Keratinocyte (primary cell): ENCODE measurements at regions not wholly inside any gene's neighbourhood (a gene's known extent, or its start where the extent isn't known, plus 50 kb on each side); places are given as distances from the start of the nearest gene placed in this dataset.

Experiments used
- CTCF ChIP-seq, 3 experiments: IDR thresholded peaks in 1 of 3; conservative IDR thresholded peaks in 1 of 3; optimal IDR thresholded peaks in 1 of 3; 2 replicates in 2 of 3; 3 replicates in 1 of 3; pipeline versions ENCODE3 to v1.5.1; 2011; ENCODE audit warnings: low read length in 3 of 3, mild to moderate bottlenecking in 3 of 3, moderate library complexity in 2 of 3, control low read depth in 1 of 3, inconsistent platforms in 1 of 3; ENCODE audit not compliant: insufficient read depth in 2 of 3; ENCODE audit errors: extremely low read depth in 1 of 3
- EZH2 ChIP-seq: IDR thresholded peaks from one replicate; pipeline ENCODE4 v1.6.1; 2012; ENCODE audit warnings: inconsistent platforms, mild to moderate bottlenecking, low read length, moderate library complexity

GRCh38 chr1:79532555-79532954 lies 526.0 kb upstream of the ADGRL4 start:
- TF ChIP-seq CTCF (optimal IDR thresholded peaks at IDR 0.05 in 1 of 3, IDR thresholded peaks at IDR 0.05 in 1 of 3, conservative IDR thresholded peaks at IDR 0.05 in 1 of 3; ENCODE audit: extremely low read depth in 1 of 3, insufficient read depth in 2 of 3, low read length in 3 of 3) (no peak), EZH2 (no peak)
